ENCODE measurements at regions not wholly inside any gene's neighbourhood (a gene's known extent, or its start where the extent isn't known, plus 50 kb on each side); places are given as distances from the start of the nearest gene placed in this dataset.

- TF ChIP-seq POLR2A (IDR thresholded peaks at IDR 0.05) = no peak
- TF ChIP-seq, protein P1, sequence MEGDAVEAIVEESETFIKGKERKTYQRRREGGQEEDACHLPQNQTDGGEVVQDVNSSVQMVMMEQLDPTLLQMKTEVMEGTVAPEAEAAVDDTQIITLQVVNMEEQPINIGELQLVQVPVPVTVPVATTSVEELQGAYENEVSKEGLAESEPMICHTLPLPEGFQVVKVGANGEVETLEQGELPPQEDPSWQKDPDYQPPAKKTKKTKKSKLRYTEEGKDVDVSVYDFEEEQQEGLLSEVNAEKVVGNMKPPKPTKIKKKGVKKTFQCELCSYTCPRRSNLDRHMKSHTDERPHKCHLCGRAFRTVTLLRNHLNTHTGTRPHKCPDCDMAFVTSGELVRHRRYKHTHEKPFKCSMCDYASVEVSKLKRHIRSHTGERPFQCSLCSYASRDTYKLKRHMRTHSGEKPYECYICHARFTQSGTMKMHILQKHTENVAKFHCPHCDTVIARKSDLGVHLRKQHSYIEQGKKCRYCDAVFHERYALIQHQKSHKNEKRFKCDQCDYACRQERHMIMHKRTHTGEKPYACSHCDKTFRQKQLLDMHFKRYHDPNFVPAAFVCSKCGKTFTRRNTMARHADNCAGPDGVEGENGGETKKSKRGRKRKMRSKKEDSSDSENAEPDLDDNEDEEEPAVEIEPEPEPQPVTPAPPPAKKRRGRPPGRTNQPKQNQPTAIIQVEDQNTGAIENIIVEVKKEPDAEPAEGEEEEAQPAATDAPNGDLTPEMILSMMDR (IDR thresholded peaks at IDR 0.05) = no peak
Observed at GRCh38 chr2:166671235-166671634, 177.2 kb upstream of the SCN7A start.
